Heart left ventricle (tissue), 13 donors: ENCODE measurements at regions not wholly inside any gene's neighbourhood (a gene's known extent, or its start where the extent isn't known, plus 50 kb on each side); places are given as distances from the start of the nearest gene placed in this dataset.

Experiments
- CTCF ChIP-seq, 12 donors: fragments of 200-600 bp; sonication (generic) in 4 of 12; IDR thresholded peaks; one replicate each; pipeline versions ENCODE4 v1.5.0 to v1.8.0; 2018 to 2022; ENCODE audit warnings: antibody characterized with exemption in 12 of 12, mild to moderate bottlenecking in 5 of 12
- POLR2A ChIP-seq, 2 donors: fragments of 450-650 bp; IDR thresholded peaks; one replicate each; pipeline ENCODE4 v1.6.1; 2017; ENCODE audit warnings: antibody characterized with exemption in 2 of 2, mild to moderate bottlenecking in 2 of 2, moderate library complexity in 2 of 2
- donor health status: ischemic (EF 13 %, LVEDD 7.1; RV severe dilation, severe dysfunction).
- donor health status: DM: no; HTN: yes; CAD: no.
- donor health status: DM: no; HTN: no; CAD: no.
- donor health status: ischemic (EF 25% LVEDD 6.9; RV normal size, moderate dysfunction).
- donor health status: ischemic (EF 25% LVEDD 5.7; RV mildly dilated, moderate dysfunction).
- donor health status: ischemic (EF 35%, LVEDD 5.7; RV mildly dilated, moderate dysfunction).
- donor health status: nonischemic (EF 11% LVEDD 7.7; RV severe dilation, severe dysfunction).
- donor health status: DM: yes; HTN: yes; CAD: no.
- donor health status: PGD.
- donor health status: ischemic (EF 29% LVEDD 5.4; RV normal size, mild dysfunction).
- donor health status: nonischemic (EF 23%, LVEDD 6.1; RV moderate dilation, normal function).

DNA sequence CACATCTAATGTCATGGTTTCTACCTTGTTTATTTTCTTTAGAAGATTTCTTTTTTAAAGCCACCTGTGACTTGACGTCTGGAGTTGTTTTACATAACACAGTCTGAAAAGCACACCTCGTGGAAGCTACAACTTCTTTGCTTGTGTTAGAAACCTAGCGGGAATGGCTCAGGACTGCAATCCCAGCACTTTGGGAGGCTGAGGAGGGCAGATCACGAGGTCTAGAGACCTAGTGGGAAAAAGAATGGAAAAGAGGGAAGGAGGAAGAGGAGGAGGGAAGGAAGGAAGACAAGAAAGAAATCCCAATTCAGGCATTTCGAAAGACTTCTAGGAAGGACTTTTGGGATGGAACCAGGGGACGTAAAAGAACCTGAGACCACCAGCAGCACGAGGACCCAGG lies 146.3 kb upstream of the CELF2 start:
- no peak for TF ChIP-seq CTCF (IDR thresholded peaks at IDR 0.05)
- TF ChIP-seq POLR2A (IDR thresholded peaks at IDR 0.05) = no peak
